GM21526 (cell line): ENCODE measurements at regions not wholly inside any gene's neighbourhood (a gene's known extent, or its start where the extent isn't known, plus 50 kb on each side); places are given as distances from the start of the nearest gene placed in this dataset.
A peak's percentile ranks its signal among the peaks of the same experiment; 100 is the strongest.

Experiments used
- ATAC-seq: cut with Tn5 transposase; IDR thresholded peaks from one replicate; pipeline ENCODE4 v1.9.1; 2021; ENCODE audit warnings: moderate library complexity; ENCODE audit not compliant: unreplicated experiment, low FRiP score

DNA sequence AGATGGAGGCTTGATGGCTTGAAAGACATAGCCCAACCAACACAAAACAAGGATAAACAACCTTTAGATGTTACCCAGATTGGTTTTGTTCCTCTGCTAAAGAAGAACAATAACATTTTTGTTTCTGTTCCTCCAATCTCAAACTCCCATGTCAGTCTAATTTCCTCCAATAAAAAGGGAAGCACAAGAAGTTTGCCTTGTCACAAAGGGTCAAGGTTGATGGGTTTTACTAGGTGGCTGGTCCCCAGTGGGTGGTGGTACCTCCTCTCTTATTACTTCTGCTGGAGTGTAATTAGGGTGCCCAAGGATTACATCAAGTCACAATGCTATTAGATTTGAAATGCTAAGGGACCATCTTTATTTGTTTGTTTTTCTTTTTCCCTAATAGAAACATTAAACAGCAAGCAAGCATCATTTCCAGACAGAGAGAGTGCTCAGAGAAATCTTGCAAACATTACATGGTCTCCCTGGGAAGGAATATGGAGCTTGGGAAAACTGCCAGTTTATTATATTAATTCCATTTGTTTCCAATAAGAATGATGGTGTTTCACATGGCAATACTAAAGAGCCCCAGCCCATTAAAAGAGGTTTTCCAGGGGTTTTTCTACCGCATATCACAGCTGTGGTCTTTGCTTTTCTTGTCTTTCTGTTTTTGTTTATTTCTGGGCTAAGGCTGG, 78.3 kb upstream of the AOAH start:
- no peak for ATAC-seq

DNA sequence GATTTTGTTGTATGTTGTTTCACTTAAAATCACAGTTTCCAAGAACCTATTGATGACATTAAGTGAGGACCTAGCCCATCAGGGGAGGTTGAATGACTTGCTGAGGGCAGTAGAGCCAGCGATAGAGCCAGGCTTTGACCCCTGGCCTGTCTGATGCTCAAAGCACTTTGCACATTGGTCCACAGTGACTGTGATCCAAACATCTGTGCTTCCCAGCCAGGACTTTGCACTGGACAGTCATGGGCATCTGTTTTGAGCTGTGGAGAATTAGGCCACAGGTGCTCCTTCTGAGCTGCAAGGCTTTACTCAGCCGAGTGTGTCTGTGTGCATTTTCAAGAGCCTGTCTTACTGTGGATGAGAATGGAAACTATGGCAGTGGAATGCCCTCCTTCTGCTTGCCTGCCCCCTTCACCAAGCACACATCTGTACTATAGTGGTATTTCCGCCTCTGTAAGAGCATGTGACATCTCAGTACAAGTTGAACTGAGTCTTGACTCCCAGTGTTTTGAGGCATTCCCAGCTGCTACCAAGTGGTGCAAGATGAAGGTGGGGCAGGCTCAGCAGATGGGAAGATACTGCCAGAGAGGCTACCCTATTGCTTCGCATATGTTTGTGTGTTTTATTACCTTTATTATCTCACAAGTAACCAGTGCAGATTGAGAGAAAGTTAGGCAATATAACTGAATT, 72.7 kb upstream of the AOAH start:
- no peak for ATAC-seq

DNA sequence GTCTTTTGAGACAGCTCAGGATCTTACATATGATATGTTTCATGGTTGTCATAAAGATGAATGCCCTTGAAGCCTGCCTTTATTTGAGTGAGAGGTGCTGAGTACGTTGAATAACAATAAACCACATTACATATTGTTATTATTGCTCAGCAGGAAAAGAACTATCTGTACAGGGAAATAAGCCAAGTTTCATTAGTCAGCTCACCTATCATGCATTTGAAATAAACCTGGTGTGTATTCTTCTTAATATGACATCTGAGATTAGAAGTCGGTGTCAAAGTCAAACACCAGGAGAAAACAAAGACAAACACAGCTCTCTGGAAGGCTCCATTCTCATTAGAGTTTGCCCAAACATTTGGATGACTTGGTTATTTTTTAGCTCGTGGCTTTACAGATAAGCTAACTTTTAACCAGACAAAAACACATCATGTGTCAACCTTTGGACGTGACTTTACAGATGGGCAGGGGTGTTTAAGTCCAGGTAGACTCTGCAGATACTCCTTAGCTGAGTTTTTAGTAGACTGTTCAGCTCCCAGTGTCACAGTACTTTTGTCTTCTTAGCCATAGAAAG, 71.2 kb upstream of the AOAH start:
- ATAC-seq = no peak

DNA sequence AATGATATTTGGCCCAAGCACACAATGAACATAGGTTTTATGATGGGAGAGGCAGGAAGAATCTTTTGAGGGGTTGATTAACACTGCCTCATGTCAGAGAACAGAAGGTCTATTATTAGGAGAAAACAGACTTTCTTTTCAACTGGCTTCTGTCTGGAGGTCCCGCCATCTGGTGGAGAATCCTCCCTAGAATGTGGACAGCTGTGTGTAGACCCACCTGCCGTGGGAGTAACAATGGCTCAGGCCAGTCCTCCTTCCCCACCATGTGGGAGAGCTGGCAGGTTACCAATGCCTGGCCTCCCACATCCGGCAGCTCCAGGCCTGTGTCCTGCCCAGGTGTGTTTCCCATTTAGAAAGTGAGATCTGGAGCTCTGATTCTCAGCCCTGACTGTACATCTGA, 70.4 kb upstream of the AOAH start:
- no peak for ATAC-seq

DNA sequence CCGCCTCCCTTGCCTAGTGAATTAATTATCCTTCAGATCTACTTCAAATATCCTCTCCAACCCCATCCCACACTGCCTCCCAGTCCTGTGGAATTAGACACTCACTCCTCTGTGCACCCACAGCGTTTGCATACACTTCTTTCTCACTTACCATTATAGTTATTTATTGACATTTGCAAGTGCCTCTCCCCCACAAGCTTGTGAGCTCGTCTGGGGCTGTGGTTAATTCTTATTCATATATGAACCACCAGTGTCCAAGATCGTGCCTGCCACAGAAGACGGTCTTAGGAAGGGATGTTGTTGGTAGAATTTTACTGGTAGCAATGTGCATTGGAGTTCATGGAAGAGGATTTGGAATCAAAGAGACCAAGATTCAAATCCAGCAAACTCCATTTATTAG, 68.1 kb upstream of the AOAH start:
- ATAC-seq = no peak

DNA sequence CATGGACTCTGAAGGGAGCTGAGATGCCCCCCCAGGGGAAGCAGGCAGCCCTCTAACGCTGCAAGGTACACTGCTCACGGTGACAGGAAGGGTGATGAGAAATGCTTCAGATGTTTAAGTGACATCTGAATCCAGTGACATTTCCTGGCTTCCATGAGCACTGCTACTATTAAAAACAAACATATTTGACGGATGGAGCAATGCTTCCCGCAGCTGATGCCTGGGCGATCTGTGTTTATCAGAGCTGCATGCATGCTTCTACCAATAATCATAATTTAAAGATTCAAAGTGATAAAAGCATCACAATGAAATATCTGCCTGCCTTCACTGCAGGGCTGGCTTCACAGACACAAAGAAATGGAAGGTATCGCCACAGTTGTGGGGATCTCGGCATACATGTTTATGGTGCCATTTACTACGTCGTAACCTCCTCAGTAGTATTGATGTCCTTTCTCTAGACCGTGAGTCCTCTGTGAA, 66.1 kb upstream of the AOAH start:
- ATAC-seq = no peak

DNA sequence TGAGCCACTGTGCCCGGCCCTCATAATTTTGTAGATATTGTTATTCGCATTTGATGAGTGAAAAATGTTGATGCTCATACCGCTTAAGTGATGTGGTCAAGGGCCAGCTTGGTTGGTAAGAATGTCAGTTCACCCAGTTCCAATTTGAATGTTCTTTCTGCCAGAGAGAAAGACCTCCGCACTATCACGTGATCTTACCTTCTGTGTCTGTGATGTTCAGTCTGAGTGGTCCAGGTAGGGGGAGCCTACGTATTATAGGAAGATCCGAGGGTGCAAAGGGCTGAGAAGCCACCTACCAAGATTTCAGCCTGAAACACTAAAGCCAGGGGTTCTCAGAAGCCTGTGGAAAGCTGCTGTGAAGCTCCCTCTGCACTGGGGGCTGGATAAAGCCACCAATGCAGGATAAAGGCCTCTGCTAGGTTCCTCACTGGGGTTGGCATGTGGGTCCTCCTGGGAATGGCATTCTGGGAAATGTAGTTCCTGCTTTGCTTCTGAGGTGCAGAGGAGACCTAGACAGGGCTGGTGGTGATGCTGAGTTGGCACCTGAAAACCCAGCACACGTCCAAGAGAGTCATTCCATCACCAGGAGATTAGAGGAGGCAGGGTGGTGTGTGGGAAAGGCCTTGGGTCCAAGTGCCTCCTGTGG, 64.7 kb upstream of the AOAH start:
- ATAC-seq = no peak

DNA sequence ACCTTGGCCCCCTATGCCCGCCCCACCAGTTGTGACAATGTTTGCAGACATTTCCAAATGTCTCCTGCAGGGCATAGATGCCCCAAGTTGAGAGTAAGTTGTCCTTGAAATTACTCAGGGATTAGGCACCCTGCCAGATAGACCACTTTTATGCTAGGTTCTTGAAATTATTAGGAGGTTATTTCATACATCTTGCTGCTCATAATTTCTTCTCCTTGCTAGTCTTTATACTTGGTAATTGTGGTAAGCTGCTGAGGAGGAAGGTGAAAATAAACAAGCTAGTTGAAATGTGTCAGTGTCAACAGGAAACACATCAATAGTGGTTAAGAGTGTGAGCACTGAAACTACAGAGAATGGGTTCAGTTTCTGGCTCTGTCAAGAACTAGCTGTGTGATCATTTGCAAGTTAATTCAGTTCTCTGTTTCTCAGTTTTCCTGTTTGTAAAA, 63.7 kb upstream of the AOAH start:
- ATAC-seq = no peak

DNA sequence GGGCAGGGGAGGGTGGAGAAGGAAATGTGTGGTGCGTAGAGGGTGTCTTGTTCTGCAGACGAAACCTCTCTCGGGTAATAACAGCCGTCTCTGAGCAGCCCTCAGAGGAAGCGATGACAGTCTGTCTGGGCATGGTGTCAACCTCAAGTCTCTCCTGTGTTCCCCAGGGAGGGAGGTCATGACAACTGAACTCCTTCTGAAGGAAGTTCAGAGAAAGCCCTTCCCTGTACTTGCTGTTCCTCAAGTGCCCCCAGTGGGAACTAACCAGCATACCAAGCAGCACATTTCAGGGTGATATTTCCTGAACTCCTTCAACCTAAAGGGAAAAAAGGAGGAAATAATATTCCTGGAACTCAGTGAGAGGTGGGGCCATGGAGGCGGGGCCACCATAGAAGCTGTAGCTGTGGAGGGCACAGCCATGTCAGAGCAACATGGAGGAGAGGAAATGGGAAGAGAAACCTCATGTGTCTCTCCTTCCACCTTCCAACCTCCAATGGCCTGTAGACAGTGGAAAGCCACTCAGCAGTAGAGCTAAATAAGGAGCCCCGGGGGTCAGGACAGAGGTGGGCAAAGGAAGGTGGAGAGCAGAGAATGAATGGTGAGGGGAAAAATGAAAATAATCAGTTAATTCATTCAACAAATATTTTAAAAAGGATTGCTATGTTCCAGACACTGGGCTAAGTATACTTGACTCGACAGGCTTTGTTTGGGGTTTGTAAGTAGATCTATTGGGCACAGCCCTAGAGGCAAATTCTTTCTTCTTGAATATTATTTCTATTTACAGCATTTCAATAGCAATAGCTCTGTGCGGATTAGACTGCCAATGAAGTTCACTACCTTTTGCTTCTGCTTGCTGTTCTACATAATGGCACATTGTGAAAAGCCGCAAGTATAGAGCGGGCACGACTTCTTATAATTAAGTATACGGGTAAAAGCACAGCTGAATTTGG, 61.0 kb upstream of the AOAH start:
- ATAC-seq = peak; percentile 84

DNA sequence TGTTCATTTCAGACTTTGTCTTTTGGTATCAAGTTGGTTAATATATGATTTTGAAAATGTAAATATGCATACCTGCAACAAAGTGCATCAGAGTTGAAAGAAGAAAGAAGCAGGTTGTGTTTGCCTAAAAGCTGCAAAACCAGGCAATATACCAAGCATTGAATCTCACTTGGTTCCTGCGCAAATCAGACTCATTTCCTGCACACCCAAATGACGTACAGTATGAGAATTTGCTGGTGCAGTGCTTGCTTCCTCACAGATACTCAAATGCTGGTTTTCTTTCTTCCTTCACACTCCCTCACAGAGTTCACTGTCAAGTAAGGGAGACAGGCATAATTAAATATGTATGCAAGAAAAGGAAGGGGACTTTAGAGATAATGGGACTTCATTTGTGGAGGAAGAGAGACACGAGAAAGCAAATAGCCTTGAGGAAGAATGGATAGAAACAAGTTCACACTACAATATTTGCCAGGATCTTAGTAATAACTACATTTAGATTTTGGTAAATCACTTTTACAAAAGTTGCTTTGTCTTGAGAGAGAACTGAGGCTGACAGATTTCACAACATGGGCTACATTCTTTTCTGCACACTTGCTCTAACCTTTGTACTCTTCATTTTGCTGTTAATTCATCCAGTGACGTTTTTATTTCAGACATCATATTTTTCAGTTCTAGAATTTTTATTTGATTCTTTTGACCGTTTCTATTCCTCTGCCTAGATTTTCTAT, 56.9 kb upstream of the AOAH start:
- no peak for ATAC-seq

DNA sequence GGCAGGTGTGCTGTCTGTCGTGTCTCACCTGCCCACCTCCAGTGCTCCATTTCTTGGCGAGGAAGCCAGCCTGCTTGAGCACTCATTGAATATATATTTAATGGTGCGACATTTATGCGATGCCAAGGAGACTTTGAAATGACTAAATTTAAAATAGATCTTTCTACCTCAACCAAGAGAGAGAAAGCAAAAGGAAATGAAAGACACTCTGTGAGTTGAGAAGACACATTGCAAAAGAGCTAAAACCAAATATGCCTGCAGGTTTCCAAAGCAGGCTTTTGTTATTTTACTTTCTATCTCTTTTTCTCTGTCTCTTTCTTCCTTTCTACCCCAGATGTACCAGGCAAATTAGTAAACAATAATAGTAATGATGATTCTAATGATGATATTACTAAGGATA, 53.6 kb upstream of the AOAH start:
- ATAC-seq = no peak

DNA sequence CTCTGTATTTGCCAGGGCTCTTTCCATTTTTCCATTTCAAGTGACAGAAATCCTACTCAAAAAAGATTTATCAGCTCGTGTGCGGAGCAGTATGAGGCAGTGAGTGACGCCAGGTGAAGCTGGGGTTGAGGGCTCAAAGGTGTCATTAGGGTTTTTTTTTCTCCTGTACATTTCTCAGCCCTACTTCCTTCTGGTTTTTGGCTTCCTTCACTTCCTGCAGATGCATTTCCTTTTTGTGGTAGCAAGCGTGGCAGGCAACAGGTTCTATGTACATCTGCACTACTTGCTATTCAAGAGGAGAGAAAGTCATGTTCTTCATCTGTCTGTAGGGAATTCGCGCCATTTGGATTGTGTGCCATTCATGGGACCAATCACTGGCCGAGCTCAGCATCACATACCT, 52.8 kb upstream of the AOAH start:
- ATAC-seq = no peak

DNA sequence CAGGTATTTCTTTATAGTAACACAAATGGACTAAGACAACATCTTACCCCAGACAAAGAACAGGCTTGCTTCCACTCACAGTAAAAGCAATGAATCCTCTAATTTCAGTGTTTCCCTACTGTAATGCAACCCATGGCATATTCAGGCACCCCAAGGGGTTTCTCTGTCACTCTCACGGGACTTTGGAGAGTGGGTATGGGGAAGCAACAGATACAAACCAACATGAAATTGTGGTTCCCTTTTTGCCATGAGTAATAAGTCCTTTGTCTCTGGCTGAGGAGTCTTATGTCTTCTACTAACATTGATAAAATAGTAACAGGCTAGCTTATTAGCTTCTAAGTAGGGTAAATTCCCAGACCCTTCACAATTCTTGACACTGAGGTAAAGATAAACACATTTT, 51.4 kb upstream of the AOAH start:
- ATAC-seq = no peak

DNA sequence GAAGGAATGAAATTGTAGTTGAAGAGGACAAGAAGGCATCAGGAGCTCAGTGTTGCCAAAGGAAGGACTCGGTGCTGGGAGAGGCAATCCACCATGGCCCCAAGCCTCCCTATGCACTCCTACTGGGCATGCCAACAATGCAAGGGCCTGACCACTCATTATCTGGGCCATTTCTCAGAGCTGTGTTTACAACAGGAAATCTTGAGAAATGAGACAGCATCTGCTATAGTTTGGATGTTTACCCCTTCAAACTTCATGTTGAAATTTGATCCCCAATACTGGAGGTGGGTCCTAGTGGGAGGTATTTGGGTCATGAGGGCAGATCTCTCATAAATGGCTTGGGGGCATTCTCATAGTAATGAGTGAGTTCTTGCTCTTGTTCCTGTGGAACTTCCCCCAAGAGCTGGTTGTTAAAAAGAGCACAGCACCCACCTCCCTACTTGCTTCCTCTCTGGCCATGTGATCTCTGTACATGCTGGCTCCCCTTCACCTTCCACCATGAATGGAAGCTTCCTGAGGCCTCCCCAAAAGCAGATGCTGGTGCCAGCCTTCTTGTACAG, 50.8 kb upstream of the AOAH start:
- ATAC-seq = no peak
